ENCODE measurements at regions not wholly inside any gene's neighbourhood (a gene's known extent, or its start where the extent isn't known, plus 50 kb on each side); places are given as distances from the start of the nearest gene placed in this dataset.
"Not testable (repeated sequence)": the region's sequence is repeated elsewhere in the genome, so short reads cannot be mapped to it uniquely, and the experiment has no call there.

DNA sequence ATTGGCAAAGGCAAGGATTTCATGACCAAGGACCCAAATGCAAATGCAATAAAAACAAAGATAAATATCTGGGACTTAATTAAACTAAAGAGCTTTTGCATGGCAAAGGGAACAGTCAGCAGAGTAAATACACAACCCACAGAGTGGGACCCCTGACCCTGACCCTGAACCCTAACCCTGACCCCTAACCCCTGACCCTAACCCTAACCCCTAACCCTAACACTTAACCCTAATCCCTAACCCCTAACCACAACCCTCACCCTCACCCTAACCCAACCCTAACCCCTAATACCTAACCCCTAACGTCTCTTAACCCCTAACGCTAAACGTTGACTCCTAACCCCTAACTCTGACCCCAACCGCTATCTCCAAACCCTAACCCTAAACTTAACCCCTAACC lies 673.1 kb upstream of the DEFB115 start:
- H4K20me1 ChIP-seq (replicated peaks; ENCODE audit: control insufficient read depth, extremely low read depth, insufficient read depth, low read length); H3K4me1 ChIP-seq (ENCODE audit: control insufficient read depth, extremely low read depth, insufficient read depth, low read length); H3K4me2 ChIP-seq (ENCODE audit: insufficient read depth, low read length); FAIRE-seq; CTCF ChIA-PET; H3K9me1 ChIP-seq (replicated peaks; ENCODE audit: control insufficient read depth, extremely low read depth, insufficient read depth, low read length); intact Hi-C loops (cut with micrococcal nuclease); H3K36me3 ChIP-seq (ENCODE audit: control insufficient read depth in 2 of 2, extremely low read depth in 1 of 2, insufficient read depth in 2 of 2, low read length in 2 of 2); DNase-seq (ENCODE audit: low read depth, low spot score); H3K9me3 ChIP-seq (replicated peaks; ENCODE audit: control insufficient read depth, insufficient read depth, low read length); H2AFZ ChIP-seq (ENCODE audit: low read depth, low read length); H3K27me3 ChIP-seq (ENCODE audit: control insufficient read depth in 2 of 2, insufficient read depth in 2 of 2, low read length in 2 of 2); H3K79me2 ChIP-seq (ENCODE audit: control insufficient read depth, insufficient read depth, low read length); H3K27ac ChIP-seq (ENCODE audit: insufficient read depth, low read depth, low read length); POLR2A ChIA-PET; BruUV-seq (replicated peaks); H3K9ac ChIP-seq (replicated peaks; ENCODE audit: extremely low read depth, insufficient read depth, low read length); H3K4me3 ChIP-seq (replicated peaks in 1 of 3; ENCODE audit: insufficient read depth in 1 of 3, low read depth in 1 of 3, low read length in 3 of 3); dilution Hi-C loops (cut with MboI; ENCODE audit: extremely low pct_ligation_motif_present, low sequenced_read_pairs): not testable (repeated sequence)

DNA sequence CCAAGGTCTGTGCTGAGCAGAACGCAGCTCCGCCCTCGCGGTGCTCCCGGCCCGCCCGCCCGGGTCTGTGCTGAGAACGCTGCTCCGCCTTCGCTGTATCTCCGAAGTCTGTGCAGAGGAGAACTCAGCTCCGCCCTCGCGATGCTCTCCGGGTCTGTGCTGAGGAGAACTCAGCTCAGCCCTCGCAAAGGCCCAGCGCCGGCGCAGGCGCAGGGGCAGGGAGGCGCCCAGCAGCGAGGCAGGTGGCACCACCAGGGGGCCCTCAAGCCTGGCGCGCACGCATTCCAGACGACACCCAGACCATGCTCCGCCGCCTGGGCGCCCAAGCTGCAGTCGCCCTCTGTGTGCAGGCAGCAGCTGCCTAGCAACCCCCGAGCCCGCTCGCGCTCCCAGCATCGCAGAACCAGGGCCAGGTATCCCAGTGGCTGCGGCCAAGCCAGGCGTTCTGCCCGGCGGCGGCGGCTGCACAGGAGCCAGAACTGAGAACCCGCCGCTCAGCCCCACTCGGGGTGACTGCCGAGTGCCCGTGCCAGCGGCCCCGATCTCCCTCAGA lies 672.1 kb upstream of the DEFB115 start:
- intact Hi-C loops (cut with micrococcal nuclease); H3K4me3 ChIP-seq (replicated peaks in 1 of 3; ENCODE audit: insufficient read depth in 1 of 3, low read depth in 1 of 3, low read length in 3 of 3); H3K9ac ChIP-seq (replicated peaks; ENCODE audit: extremely low read depth, insufficient read depth, low read length); H3K4me1 ChIP-seq (ENCODE audit: control insufficient read depth, extremely low read depth, insufficient read depth, low read length); H3K36me3 ChIP-seq (ENCODE audit: control insufficient read depth in 2 of 2, extremely low read depth in 1 of 2, insufficient read depth in 2 of 2, low read length in 2 of 2); CTCF ChIA-PET; H2AFZ ChIP-seq (ENCODE audit: low read depth, low read length); H3K27me3 ChIP-seq (ENCODE audit: control insufficient read depth in 2 of 2, insufficient read depth in 2 of 2, low read length in 2 of 2); FAIRE-seq; H3K27ac ChIP-seq (ENCODE audit: insufficient read depth, low read depth, low read length); H4K20me1 ChIP-seq (replicated peaks; ENCODE audit: control insufficient read depth, extremely low read depth, insufficient read depth, low read length); H3K4me2 ChIP-seq (ENCODE audit: insufficient read depth, low read length); dilution Hi-C loops (cut with MboI; ENCODE audit: extremely low pct_ligation_motif_present, low sequenced_read_pairs); BruUV-seq (replicated peaks); H3K9me3 ChIP-seq (replicated peaks; ENCODE audit: control insufficient read depth, insufficient read depth, low read length); H3K9me1 ChIP-seq (replicated peaks; ENCODE audit: control insufficient read depth, extremely low read depth, insufficient read depth, low read length); H3K79me2 ChIP-seq (ENCODE audit: control insufficient read depth, insufficient read depth, low read length); POLR2A ChIA-PET: not testable (repeated sequence)
- TF ChIP-seq, protein P1, sequence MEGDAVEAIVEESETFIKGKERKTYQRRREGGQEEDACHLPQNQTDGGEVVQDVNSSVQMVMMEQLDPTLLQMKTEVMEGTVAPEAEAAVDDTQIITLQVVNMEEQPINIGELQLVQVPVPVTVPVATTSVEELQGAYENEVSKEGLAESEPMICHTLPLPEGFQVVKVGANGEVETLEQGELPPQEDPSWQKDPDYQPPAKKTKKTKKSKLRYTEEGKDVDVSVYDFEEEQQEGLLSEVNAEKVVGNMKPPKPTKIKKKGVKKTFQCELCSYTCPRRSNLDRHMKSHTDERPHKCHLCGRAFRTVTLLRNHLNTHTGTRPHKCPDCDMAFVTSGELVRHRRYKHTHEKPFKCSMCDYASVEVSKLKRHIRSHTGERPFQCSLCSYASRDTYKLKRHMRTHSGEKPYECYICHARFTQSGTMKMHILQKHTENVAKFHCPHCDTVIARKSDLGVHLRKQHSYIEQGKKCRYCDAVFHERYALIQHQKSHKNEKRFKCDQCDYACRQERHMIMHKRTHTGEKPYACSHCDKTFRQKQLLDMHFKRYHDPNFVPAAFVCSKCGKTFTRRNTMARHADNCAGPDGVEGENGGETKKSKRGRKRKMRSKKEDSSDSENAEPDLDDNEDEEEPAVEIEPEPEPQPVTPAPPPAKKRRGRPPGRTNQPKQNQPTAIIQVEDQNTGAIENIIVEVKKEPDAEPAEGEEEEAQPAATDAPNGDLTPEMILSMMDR (IDR thresholded peaks at IDR 0.05; ENCODE audit: extremely low read depth in 1 of 2, insufficient read depth in 1 of 2, low read depth in 1 of 2, low read length in 2 of 2), result peak in 1 of 2 donors; percentile 39
- peak; percentile 47 for DNase-seq (ENCODE audit: low read depth, low spot score)

DNA sequence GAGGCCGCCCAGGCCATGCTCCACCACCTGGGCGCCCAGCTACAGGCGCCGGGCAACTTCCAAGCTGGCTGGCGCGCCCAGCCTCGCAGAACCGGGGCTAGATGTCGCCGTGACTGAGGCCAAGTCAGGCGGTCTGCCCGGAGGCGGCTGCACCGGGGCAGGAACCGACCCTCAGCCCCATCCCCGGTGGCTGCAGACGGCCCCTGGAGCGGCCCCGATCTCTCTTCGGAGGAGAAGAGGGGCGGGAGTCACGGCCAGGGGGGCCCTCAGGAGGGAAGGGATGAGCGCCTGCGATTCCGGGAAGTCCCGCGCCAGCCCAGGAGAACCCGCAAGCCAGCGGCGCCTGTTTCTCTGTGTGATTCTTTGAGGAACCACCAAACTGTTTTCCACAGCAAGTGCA lies 671.3 kb upstream of the DEFB115 start:
- H4K20me1 ChIP-seq (replicated peaks; ENCODE audit: control insufficient read depth, extremely low read depth, insufficient read depth, low read length); CTCF ChIA-PET; BruUV-seq (replicated peaks); H3K4me2 ChIP-seq (ENCODE audit: insufficient read depth, low read length); H2AFZ ChIP-seq (ENCODE audit: low read depth, low read length); DNase-seq (ENCODE audit: low read depth, low spot score); POLR2A ChIA-PET; dilution Hi-C loops (cut with MboI; ENCODE audit: extremely low pct_ligation_motif_present, low sequenced_read_pairs); H3K9me1 ChIP-seq (replicated peaks; ENCODE audit: control insufficient read depth, extremely low read depth, insufficient read depth, low read length); H3K9me3 ChIP-seq (replicated peaks; ENCODE audit: control insufficient read depth, insufficient read depth, low read length); H3K27ac ChIP-seq (ENCODE audit: insufficient read depth, low read depth, low read length); H3K4me3 ChIP-seq (replicated peaks in 1 of 3; ENCODE audit: insufficient read depth in 1 of 3, low read depth in 1 of 3, low read length in 3 of 3); FAIRE-seq; H3K36me3 ChIP-seq (ENCODE audit: control insufficient read depth in 2 of 2, extremely low read depth in 1 of 2, insufficient read depth in 2 of 2, low read length in 2 of 2); H3K79me2 ChIP-seq (ENCODE audit: control insufficient read depth, insufficient read depth, low read length); H3K9ac ChIP-seq (replicated peaks; ENCODE audit: extremely low read depth, insufficient read depth, low read length); H3K4me1 ChIP-seq (ENCODE audit: control insufficient read depth, extremely low read depth, insufficient read depth, low read length); intact Hi-C loops (cut with micrococcal nuclease); H3K27me3 ChIP-seq (ENCODE audit: control insufficient read depth in 2 of 2, insufficient read depth in 2 of 2, low read length in 2 of 2): not testable (repeated sequence)

All from endothelial cell of umbilical vein (primary cell).